ENCODE measurements at regions not wholly inside any gene's neighbourhood (a gene's known extent, or its start where the extent isn't known, plus 50 kb on each side); places are given as distances from the start of the nearest gene placed in this dataset.

- Histone ChIP-seq H3K27ac (no peak overlapping the region), H3K27me3 (no peaks in the 10 kb centered on the region), H3K4me3 (no peak overlapping the region), H3K9me3 (no peaks in the 10 kb centered on the region), H3K4me1 (no peaks in the 10 kb centered on the region), H3K36me3 (replicated peaks in 1 of 2; ENCODE audit: insufficient read depth in 1 of 2, low read depth in 2 of 2) (no peaks in the 10 kb centered on the region)
- ATAC-seq (no peak), DNase-seq (no peak)
- intact Hi-C loops (cut with DNase I): no loop called here
- no peak for TF ChIP-seq POLR2A (IDR thresholded peaks at IDR 0.05)
- TF ChIP-seq, protein P1, sequence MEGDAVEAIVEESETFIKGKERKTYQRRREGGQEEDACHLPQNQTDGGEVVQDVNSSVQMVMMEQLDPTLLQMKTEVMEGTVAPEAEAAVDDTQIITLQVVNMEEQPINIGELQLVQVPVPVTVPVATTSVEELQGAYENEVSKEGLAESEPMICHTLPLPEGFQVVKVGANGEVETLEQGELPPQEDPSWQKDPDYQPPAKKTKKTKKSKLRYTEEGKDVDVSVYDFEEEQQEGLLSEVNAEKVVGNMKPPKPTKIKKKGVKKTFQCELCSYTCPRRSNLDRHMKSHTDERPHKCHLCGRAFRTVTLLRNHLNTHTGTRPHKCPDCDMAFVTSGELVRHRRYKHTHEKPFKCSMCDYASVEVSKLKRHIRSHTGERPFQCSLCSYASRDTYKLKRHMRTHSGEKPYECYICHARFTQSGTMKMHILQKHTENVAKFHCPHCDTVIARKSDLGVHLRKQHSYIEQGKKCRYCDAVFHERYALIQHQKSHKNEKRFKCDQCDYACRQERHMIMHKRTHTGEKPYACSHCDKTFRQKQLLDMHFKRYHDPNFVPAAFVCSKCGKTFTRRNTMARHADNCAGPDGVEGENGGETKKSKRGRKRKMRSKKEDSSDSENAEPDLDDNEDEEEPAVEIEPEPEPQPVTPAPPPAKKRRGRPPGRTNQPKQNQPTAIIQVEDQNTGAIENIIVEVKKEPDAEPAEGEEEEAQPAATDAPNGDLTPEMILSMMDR (IDR thresholded peaks at IDR 0.05): no peak
- 77 to 78% methylated on average over 4 of the region's 4 CpGs for WGBS, 2 donors
Observed at GRCh38 chr7:27367179-27367932, 124.8 kb downstream of the EVX1 start.

- Histone ChIP-seq H3K36me3 (replicated peaks in 1 of 2; ENCODE audit: insufficient read depth in 1 of 2, low read depth in 2 of 2) (no peaks in the 10 kb centered on the region), H3K4me3 (no peak overlapping the region), H3K9me3 (no peaks in the 10 kb centered on the region), H3K27ac (no peak overlapping the region), H3K4me1 (no peaks in the 10 kb centered on the region), H3K27me3 (no peaks in the 10 kb centered on the region)
- TF ChIP-seq POLR2A (IDR thresholded peaks at IDR 0.05): no peak
- TF ChIP-seq, protein P1 (IDR thresholded peaks at IDR 0.05): no peak
- WGBS, 2 donors: 93 to 94% methylated on average over 4 of the region's 4 CpGs
- DNase-seq: no peak
- intact Hi-C loops (cut with DNase I): no loop called here
- no peak for ATAC-seq
Observed at GRCh38 chr7:27367933-27368549, 125.4 kb downstream of the EVX1 start.

DNA sequence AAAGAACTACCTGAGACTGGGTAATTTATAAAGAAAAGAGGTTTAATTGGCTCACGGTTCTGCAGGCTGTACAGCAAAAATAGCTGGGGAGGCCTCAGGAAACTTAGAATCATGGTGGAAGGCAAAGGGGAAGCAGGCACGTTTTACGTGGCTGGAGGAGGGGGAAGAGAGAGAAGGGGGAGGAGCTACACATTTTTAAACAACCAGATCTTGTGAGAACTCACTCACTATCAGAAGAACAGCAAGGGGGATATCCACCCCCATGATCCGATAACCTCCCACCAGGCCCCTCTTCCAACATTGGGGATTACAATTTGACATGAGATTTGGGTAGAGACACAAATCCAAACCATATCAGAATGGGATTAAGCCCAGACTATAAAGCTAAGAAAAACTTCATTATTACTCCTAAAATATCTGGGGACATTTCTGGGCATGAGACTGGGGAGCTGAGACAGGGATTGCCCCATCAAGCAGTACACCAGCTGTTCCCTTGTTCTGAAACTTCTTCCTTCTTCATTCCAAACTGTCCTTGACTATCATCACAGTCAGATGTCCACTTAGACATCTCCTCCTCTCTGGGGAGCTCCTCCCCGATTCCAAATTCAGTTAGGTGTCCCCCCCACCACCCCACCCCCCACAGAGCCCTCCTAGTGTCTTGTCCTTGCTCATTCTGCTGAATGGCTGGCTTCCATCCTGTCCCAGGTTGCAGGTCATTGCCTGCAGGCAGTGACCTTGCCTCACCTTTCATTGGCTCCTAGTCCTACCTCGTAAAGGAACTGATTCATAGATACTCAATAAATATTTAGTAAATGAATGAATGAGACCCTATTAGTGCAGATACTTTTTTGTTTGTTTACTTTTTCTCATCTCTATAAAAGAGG lies 132.6 kb downstream of the EVX1 start:
- WGBS, 2 donors: 56 to 69% methylated on average over 6 of the region's 6 CpGs
- ATAC-seq: no peak
- no peaks in the 10 kb centered on the region for H3K36me3 ChIP-seq (replicated peaks in 1 of 2; ENCODE audit: insufficient read depth in 1 of 2, low read depth in 2 of 2)
- intact Hi-C loops (cut with DNase I): no loop called here
- no peaks in the 10 kb centered on the region for H3K4me1 ChIP-seq
- no peak overlapping the region for H3K27ac ChIP-seq
- no peaks in the 10 kb centered on the region for H3K27me3 ChIP-seq
- H3K9me3 ChIP-seq: no peaks in the 10 kb centered on the region
- no peak overlapping the region for H3K4me3 ChIP-seq
- no peak for DNase-seq
- TF ChIP-seq, protein P1 (IDR thresholded peaks at IDR 0.05): no peak
- TF ChIP-seq POLR2A (IDR thresholded peaks at IDR 0.05): no peak

DNA sequence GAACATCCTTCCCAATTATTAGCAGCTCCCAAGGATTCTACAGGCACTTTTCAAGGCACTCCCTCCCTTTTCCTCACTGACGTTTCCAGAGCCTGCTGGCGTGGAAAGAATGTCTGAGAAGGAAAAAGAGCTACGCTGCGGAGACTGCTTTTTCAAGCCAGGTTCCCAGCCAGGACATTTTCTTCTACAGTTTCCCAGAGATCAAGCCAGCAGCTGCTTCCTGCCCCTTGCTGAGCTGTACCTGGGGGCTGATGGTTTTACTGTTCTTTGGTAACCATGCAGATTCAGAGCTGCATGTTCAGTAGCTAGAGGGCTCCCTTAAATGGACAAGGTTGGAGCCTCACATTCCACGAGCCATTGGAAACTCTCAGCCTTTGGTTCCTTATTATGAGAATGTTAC lies 133.4 kb downstream of the EVX1 start:
- no peaks in the 10 kb centered on the region for H3K4me1 ChIP-seq
- ATAC-seq: peak; percentile 35
- H3K27ac ChIP-seq: no peak overlapping the region

More for the DNA sequence above, 133.4 kb downstream of the EVX1 start:
- H3K9me3 ChIP-seq: no peaks in the 10 kb centered on the region
- no peak for TF ChIP-seq POLR2A (IDR thresholded peaks at IDR 0.05)
- TF ChIP-seq, protein P1 (IDR thresholded peaks at IDR 0.05): no peak
- WGBS, 2 donors: 60 to 67% methylated on average over 5 of the region's 5 CpGs
- no peak for DNase-seq
- H3K36me3 ChIP-seq (replicated peaks in 1 of 2; ENCODE audit: insufficient read depth in 1 of 2, low read depth in 2 of 2): no peaks in the 10 kb centered on the region
- H3K4me3 ChIP-seq: no peak overlapping the region
- no peaks in the 10 kb centered on the region for H3K27me3 ChIP-seq
- intact Hi-C loops (cut with DNase I): no loop called here
